ENCODE measurements at regions not wholly inside any gene's neighbourhood (a gene's known extent, or its start where the extent isn't known, plus 50 kb on each side); places are given as distances from the start of the nearest gene placed in this dataset.

DNA sequence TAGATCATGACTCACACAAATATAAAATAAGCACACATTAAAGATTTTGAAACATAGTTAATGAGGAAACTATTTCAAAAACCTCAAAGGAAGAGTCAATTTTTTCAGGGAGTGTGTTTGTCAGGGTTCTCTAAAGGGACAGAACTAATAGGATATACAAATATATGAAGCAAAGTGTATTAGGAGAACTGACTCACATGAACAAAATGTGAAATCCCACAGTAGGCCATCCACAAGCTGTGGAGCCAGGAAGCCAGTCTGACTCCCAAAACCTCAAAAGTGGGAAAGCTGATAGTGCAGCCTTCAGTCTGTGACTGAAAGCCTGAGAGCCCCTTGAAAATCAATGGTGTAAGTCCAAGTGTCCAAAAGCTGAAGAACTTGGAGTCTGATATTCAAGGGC, 898.0 kb upstream of the EYS start:
- TF ChIP-seq POLR2A (IDR thresholded peaks at IDR 0.05): no peak
- TF ChIP-seq, protein P1, sequence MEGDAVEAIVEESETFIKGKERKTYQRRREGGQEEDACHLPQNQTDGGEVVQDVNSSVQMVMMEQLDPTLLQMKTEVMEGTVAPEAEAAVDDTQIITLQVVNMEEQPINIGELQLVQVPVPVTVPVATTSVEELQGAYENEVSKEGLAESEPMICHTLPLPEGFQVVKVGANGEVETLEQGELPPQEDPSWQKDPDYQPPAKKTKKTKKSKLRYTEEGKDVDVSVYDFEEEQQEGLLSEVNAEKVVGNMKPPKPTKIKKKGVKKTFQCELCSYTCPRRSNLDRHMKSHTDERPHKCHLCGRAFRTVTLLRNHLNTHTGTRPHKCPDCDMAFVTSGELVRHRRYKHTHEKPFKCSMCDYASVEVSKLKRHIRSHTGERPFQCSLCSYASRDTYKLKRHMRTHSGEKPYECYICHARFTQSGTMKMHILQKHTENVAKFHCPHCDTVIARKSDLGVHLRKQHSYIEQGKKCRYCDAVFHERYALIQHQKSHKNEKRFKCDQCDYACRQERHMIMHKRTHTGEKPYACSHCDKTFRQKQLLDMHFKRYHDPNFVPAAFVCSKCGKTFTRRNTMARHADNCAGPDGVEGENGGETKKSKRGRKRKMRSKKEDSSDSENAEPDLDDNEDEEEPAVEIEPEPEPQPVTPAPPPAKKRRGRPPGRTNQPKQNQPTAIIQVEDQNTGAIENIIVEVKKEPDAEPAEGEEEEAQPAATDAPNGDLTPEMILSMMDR (IDR thresholded peaks at IDR 0.05): no peak

Data from vagina (tissue), 2 donors.